AG04449 (cell line): ENCODE measurements at regions not wholly inside any gene's neighbourhood (a gene's known extent, or its start where the extent isn't known, plus 50 kb on each side); places are given as distances from the start of the nearest gene placed in this dataset.

Experiments
- CTCF ChIA-PET: fragments of 350-600 bp; formaldehyde crosslinking; extraction: SDS; loops from one replicate; lab custom pipeline; 2021; ENCODE audit warnings: antibody characterized with exemption; lab: Yijun Ruan, JAX
- POLR2A ChIA-PET: fragments of 400-600, 350-600 bp; formaldehyde crosslinking; extraction: SDS; loops from one replicate; lab custom pipeline; 2020; ENCODE audit warnings: antibody characterized with exemption, inconsistent platforms; lab: Yijun Ruan, JAX
- DNase-seq: peaks from one replicate; pipeline ENCODE4 v3.0.0-alpha.2; 2010; ENCODE audit warnings: low read depth, low spot score
- H3K4me3 ChIP-seq: 2 replicates; pipeline ENCODE4 v1.5.1; 2011; ENCODE audit warnings: low read depth, mild to moderate bottlenecking, control low read depth, low read length
- TF ChIP-seq, protein P1 (sequence below): IDR thresholded peaks from one replicate; pipeline ENCODE4 v1.5.1; 2011; ENCODE audit warnings: mild to moderate bottlenecking, moderate library complexity, low read length, control low read depth, inconsistent platforms; ENCODE audit not compliant: insufficient read depth; ENCODE audit errors: missing control alignments

DNA sequence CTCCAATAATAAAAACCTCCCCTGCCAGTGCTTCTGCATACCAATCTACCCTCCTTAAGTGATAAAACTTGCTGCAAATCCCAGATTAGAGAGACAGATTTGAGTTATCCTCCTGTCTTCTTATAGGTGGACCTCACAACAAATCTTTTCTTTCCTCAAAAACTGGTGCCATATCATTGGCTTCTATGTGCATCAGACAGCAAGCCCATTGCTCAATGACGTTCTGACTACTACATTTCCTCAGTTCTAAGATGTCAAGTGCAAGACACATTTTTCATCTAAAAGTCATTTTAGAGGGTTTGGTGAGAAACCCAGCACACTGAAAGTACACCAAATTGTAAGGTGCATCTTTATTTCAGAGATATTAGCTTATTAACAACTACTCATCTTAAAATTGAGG is 107.8 kb upstream of the VAV3 start:
- ChIA-PET POLR2A (no interaction called here), CTCF (no interaction called here)
- no peak for DNase-seq
- TF ChIP-seq, protein P1, sequence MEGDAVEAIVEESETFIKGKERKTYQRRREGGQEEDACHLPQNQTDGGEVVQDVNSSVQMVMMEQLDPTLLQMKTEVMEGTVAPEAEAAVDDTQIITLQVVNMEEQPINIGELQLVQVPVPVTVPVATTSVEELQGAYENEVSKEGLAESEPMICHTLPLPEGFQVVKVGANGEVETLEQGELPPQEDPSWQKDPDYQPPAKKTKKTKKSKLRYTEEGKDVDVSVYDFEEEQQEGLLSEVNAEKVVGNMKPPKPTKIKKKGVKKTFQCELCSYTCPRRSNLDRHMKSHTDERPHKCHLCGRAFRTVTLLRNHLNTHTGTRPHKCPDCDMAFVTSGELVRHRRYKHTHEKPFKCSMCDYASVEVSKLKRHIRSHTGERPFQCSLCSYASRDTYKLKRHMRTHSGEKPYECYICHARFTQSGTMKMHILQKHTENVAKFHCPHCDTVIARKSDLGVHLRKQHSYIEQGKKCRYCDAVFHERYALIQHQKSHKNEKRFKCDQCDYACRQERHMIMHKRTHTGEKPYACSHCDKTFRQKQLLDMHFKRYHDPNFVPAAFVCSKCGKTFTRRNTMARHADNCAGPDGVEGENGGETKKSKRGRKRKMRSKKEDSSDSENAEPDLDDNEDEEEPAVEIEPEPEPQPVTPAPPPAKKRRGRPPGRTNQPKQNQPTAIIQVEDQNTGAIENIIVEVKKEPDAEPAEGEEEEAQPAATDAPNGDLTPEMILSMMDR: no peak
- H3K4me3 ChIP-seq: no peak overlapping the region

DNA sequence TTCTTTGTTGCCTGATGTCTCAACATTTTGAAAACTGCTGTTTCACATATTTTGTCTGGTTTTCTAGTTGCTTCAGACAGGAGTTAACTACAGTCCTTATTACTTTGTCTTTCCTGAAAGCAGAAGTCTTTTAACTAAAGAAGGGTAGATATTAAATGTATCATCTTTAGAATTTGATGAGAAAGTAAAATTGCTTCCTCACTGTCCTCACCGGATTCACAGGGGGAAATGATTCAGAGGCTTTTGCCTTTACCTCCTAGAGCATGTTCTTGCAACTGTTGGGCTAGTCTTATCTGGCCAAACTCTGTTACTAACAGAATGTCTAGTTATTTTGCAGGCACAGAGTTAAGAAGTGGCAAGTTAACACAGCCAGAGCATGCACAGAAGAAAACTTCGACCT is 107.2 kb upstream of the VAV3 start:
- DNase-seq: no peak
- H3K4me3 ChIP-seq: no peak overlapping the region
- TF ChIP-seq, protein P1: no peak
- ChIA-PET POLR2A (no interaction called here), CTCF (no interaction called here)

DNA sequence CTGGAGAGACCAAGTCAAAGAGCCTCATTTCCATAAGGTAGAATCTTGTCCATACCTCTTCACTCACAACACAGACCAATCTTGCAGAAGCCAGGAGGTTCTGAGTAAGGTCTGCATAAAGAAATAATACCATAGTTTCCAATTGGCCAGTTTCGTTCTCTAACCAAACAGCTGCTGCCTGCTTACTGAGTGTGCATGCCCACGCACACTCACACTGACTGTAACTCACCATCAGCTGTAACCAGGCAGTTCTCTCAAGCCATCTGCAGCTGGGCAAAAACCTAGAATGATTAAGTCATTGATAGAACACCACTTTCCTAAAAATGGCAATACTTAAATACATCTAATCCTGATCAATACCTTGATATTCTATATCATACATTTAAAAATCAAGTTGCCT is 106.6 kb upstream of the VAV3 start:
- ChIA-PET CTCF (no interaction called here), POLR2A (no interaction called here)
- no peak overlapping the region for H3K4me3 ChIP-seq
- DNase-seq: no peak
- TF ChIP-seq, protein P1: no peak

DNA sequence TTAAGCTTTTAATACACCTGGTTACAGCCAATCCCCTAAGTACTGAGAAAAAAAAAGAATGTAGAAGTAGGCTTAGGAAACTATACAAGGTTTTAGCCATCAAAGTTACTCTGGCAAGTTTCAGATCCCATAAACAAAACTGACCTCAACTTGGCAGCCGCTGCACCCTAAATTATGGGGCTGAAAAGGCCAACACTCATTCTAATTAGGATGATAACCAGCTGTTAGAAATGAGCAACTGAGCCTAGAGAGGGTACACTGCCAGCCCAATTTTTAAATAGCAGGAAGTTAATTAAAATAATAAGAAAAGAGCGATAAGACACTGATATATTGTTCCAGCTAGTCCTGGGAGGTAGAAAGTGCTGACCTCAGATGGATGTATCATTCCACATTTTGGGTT is 105.7 kb upstream of the VAV3 start:
- H3K4me3 ChIP-seq: no peak overlapping the region
- no peak for DNase-seq
- TF ChIP-seq, protein P1: no peak
- POLR2A ChIA-PET: no interaction called here
- CTCF ChIA-PET: no interaction called here

DNA sequence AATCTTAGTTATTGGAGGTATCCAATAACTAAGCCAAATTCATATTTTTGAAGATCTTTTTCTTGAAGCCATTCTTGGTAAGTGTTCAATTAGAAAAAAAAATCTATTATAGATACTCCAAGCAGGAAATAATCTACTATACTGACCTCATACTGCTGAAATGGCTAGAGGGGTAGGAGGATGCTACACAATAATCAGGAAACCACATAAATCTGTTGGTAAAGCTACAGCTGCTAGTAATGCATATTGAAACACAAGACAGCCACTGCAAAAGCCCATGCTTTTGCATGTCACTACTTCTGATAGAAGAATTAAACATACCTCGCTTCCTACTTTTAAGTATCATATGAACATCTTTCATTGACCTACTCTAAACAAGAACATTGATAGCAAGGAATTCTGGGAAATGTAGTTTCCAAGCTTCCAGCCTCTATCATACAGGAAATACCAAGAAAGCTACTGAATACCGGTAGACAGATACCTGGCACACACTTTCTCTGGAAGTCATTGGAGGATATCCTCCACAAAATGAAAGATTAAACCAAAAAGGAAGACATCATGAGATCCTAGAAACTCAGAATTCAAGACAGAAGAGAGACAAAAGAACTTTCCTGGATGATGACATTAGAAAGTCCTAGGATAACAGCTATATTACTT is 103.0 kb upstream of the VAV3 start:
- H3K4me3 ChIP-seq: no peak overlapping the region
- ChIA-PET CTCF (no interaction called here), POLR2A (no interaction called here)
- no peak for DNase-seq
- TF ChIP-seq, protein P1: no peak

DNA sequence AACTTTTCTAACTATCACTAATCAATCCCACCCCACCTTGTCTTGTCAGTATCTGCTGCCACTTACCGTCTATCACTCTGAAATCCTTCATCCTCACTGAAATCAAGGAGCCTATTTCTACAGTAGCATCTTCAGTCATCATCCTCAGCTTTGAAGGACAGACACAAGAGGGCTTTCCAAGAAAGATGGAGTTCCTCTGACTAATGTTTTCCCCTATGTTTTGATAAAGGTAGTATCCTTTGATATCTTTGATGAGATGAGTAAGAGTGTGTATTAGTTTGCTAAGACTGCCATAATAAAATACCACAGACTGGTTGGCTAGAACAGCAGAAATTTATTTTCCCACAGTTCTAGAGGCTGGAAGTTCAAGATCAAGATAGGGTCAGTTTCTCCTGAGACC is 101.8 kb upstream of the VAV3 start:
- TF ChIP-seq, protein P1: no peak
- CTCF ChIA-PET: no interaction called here
- POLR2A ChIA-PET: no interaction called here
- no peak for DNase-seq
- no peak overlapping the region for H3K4me3 ChIP-seq
